NB4 (cell line): ENCODE measurements at regions not wholly inside any gene's neighbourhood (a gene's known extent, or its start where the extent isn't known, plus 50 kb on each side); places are given as distances from the start of the nearest gene placed in this dataset.

ENCODE experiments used
- CTCF ChIP-seq: IDR thresholded peaks from one replicate; pipeline ENCODE4 v1.5.1; 2012; ENCODE audit warnings: low read depth, low read length
- MAX ChIP-seq: IDR thresholded peaks from 2 replicates; pipeline ENCODE4 v1.6.1; 2011; ENCODE audit warnings: low read depth, low read length

GRCh38 chr3:59578129-59578528 lies 528.3 kb upstream of the CFAP20DC start:
- TF ChIP-seq MAX, result no peak
- TF ChIP-seq CTCF, result no peak
